IMR-90 (cell line): ENCODE measurements at regions not wholly inside any gene's neighbourhood (a gene's known extent, or its start where the extent isn't known, plus 50 kb on each side); places are given as distances from the start of the nearest gene placed in this dataset.

ENCODE experiments used
- ATAC-seq: fragments of 200-7000 bp; cut with Tn5 transposase; 2 replicates; pipeline ENCODE4 v1.9.1; 2020; ENCODE audit warnings: low read depth, mild to moderate bottlenecking, moderate library complexity
- BruUV-seq: library from RNA; stranded (reverse); fragments of 400-500 nt; replicated peaks from 2 replicates; lab custom pipeline; 2021; lab: Mats Ljungman, UMichigan
- CTCF ChIA-PET: fragments of 300-600 bp; formaldehyde crosslinking; extraction: SDS; loops from one replicate; lab custom pipeline; 2021; ENCODE audit warnings: antibody characterized with exemption; lab: Yijun Ruan, JAX
- POLR2A ChIA-PET: fragments of 300-600 bp; sonication (Branson Sonifier 250); formaldehyde crosslinking; loops from one replicate; lab custom pipeline; 2022; ENCODE audit warnings: antibody characterized with exemption; ENCODE audit not compliant: unreplicated experiment; lab: Charles Lee
- DNase-seq: peaks from one replicate; pipeline ENCODE4 v3.0.0; 2013
- H2AFZ ChIP-seq: replicated peaks from 2 replicates; pipeline ENCODE3; 2013; ENCODE audit warnings: low read length, mild to moderate bottlenecking; ENCODE audit not compliant: poor library complexity
- H2AK5ac ChIP-seq: 2 replicates; pipeline ENCODE4 v1.6.1; 2013; ENCODE audit warnings: low read depth, low read length, inconsistent platforms
- H2AK9ac ChIP-seq: replicated peaks from 2 replicates; pipeline ENCODE3; 2013; ENCODE audit warnings: mild to moderate bottlenecking, low read depth, low read length, moderate library complexity; ENCODE audit not compliant: poor library complexity
- H2BK120ac ChIP-seq: 2 replicates; pipeline ENCODE4 v1.6.1; 2013; ENCODE audit warnings: low read depth, low read length, inconsistent platforms
- H2BK15ac ChIP-seq: 3 replicates; pipeline ENCODE4 v1.6.1; 2013; ENCODE audit warnings: low read depth, low read length, inconsistent platforms
- H2BK20ac ChIP-seq: 2 replicates; pipeline ENCODE4 v1.6.1; 2013; ENCODE audit warnings: low read depth, mild to moderate bottlenecking, inconsistent platforms, low read length, moderate library complexity
- H2BK5ac ChIP-seq: 2 replicates; pipeline ENCODE4 v1.6.1; 2013; ENCODE audit warnings: mild to moderate bottlenecking, low read depth, low read length, inconsistent platforms; ENCODE audit not compliant: poor library complexity, severe bottlenecking
- H3K14ac ChIP-seq: replicated peaks from 2 replicates; pipeline ENCODE4 v1.6.1; 2013; ENCODE audit warnings: low read depth, low read length, inconsistent platforms
- H3K18ac ChIP-seq: 2 replicates; pipeline ENCODE4 v1.6.1; 2013; ENCODE audit warnings: low read depth, low read length, control low read depth
- H3K23ac ChIP-seq: 2 replicates; pipeline ENCODE4 v1.6.1; 2013; ENCODE audit warnings: low read depth, low read length, inconsistent platforms
- H3K27ac ChIP-seq: 2 replicates; pipeline ENCODE4 v1.5.1; 2013; ENCODE audit warnings: mild to moderate bottlenecking, control low read depth, low read length; ENCODE audit not compliant: insufficient read depth
- H3K27me3 ChIP-seq: 2 replicates; pipeline ENCODE4 v1.6.1; 2013; ENCODE audit warnings: low read length; ENCODE audit not compliant: control insufficient read depth, insufficient read depth
- H3K36me3 ChIP-seq: 2 replicates; pipeline ENCODE4 v1.6.1; 2013; ENCODE audit warnings: low read length, mixed read lengths; ENCODE audit not compliant: control insufficient read depth, insufficient read depth
- H3K4ac ChIP-seq: 2 replicates; pipeline ENCODE4 v1.6.1; 2013; ENCODE audit warnings: low read depth, low read length, inconsistent platforms
- H3K4me1 ChIP-seq: 2 replicates; pipeline ENCODE4 v1.6.1; 2013; ENCODE audit warnings: low read length, mixed read lengths; ENCODE audit not compliant: control insufficient read depth, insufficient read depth
- H3K4me2 ChIP-seq: 2 replicates; pipeline ENCODE4 v1.6.1; 2013; ENCODE audit warnings: low read depth, mild to moderate bottlenecking, control low read depth, low read length, moderate library complexity
- H3K4me3 ChIP-seq: 2 replicates; pipeline ENCODE4 v1.5.1; 2013; ENCODE audit warnings: low read depth, mild to moderate bottlenecking, control low read depth, low read length, moderate library complexity; ENCODE audit not compliant: insufficient read depth
- H3K56ac ChIP-seq: 2 replicates; pipeline ENCODE4 v1.6.1; 2013; ENCODE audit warnings: low read length, inconsistent platforms; ENCODE audit not compliant: insufficient read depth; ENCODE audit errors: extremely low read depth
- H3K79me1 ChIP-seq, 2 experiments: 2 replicates each; pipeline ENCODE4 v1.6.1; 2013; ENCODE audit warnings: low read length in 2 of 2, inconsistent platforms in 1 of 2, low read depth in 1 of 2
- H3K9ac ChIP-seq: 2 replicates; pipeline ENCODE4 v1.6.1; 2013; ENCODE audit warnings: low read depth, low read length, control low read depth
- H3K9me1 ChIP-seq: 2 replicates; pipeline ENCODE4 v1.6.1; 2013; ENCODE audit warnings: low read length, inconsistent platforms; ENCODE audit not compliant: insufficient read depth
- H3K9me3 ChIP-seq: 2 replicates; pipeline ENCODE4 v1.6.1; 2013; ENCODE audit warnings: low read length; ENCODE audit not compliant: control insufficient read depth, insufficient read depth
- H4K20me1 ChIP-seq: 2 replicates; pipeline ENCODE4 v1.6.1; 2013; ENCODE audit warnings: low read length, inconsistent platforms; ENCODE audit not compliant: insufficient read depth
- H4K5ac ChIP-seq: 2 replicates; pipeline ENCODE4 v1.6.1; 2013; ENCODE audit warnings: mild to moderate bottlenecking, low read depth, low read length, control low read depth
- H4K8ac ChIP-seq, 2 experiments: 2 replicates each; pipeline ENCODE4 v1.6.1; 2013; ENCODE audit warnings: low read depth in 2 of 2, low read length in 2 of 2, control low read depth in 1 of 2, inconsistent platforms in 1 of 2
- H4K91ac ChIP-seq: 2 replicates; pipeline ENCODE4 v1.6.1; 2013; ENCODE audit warnings: low read depth, low read length, inconsistent platforms; ENCODE audit not compliant: insufficient read depth
- BHLHE40 ChIP-seq: fragments of 150-350 bp; IDR thresholded peaks from 2 replicates; pipeline ENCODE4 v1.6.1; 2016; ENCODE audit warnings: mild to moderate bottlenecking, low read depth, low read length
- CEBPB ChIP-seq: IDR thresholded peaks from 2 replicates; pipeline ENCODE4 v1.6.1; 2012; ENCODE audit warnings: low read depth, low read length, improper control_type of control experiment
- CHD1 ChIP-seq: IDR thresholded peaks from 2 replicates; pipeline ENCODE4 v1.6.1; 2012; ENCODE audit warnings: low read depth, low read length, improper control_type of control experiment
- FOS ChIP-seq: fragments of 150-350 bp; IDR thresholded peaks from 2 replicates; pipeline ENCODE4 v1.6.1; 2016; ENCODE audit warnings: low read depth, low read length
- MAFK ChIP-seq: IDR thresholded peaks from 2 replicates; pipeline ENCODE4 v1.6.1; 2012; ENCODE audit warnings: low read depth, low read length, improper control_type of control experiment
- MAZ ChIP-seq: IDR thresholded peaks from 2 replicates; pipeline ENCODE4 v1.6.1; 2012; ENCODE audit warnings: low read depth, mild to moderate bottlenecking, low read length, improper control_type of control experiment, moderate library complexity, borderline replicate concordance
- MXI1 ChIP-seq: IDR thresholded peaks from 2 replicates; pipeline ENCODE4 v1.6.1; 2012; ENCODE audit warnings: low read depth, mild to moderate bottlenecking, low read length, moderate library complexity, borderline replicate concordance
- NFE2L2 ChIP-seq: fragments of 150-350 bp; IDR thresholded peaks from 2 replicates; pipeline ENCODE4 v1.6.1; 2016; ENCODE audit warnings: low read depth, mild to moderate bottlenecking, low read length
- POLR2A ChIP-seq: IDR thresholded peaks from 2 replicates; pipeline ENCODE4 v1.6.1; 2012; ENCODE audit warnings: mild to moderate bottlenecking, low read depth, low read length
- RAD21 ChIP-seq: IDR thresholded peaks from 2 replicates; pipeline ENCODE4 v1.6.1; 2012; ENCODE audit warnings: low read length, improper control_type of control experiment
- RCOR1 ChIP-seq: IDR thresholded peaks from 2 replicates; pipeline ENCODE4 v1.6.1; 2012; ENCODE audit warnings: mild to moderate bottlenecking, low read length, improper control_type of control experiment; ENCODE audit not compliant: insufficient replicate concordance
- RFX5 ChIP-seq: IDR thresholded peaks from 2 replicates; pipeline ENCODE4 v1.8.0; 2012; ENCODE audit warnings: low read depth, mild to moderate bottlenecking, low read length, moderate library complexity
- SMC3 ChIP-seq: fragments of 150-350 bp; IDR thresholded peaks from 2 replicates; pipeline ENCODE4 v1.6.1; 2016; ENCODE audit warnings: low read depth, mild to moderate bottlenecking, antibody characterized with exemption, low read length, moderate library complexity
- dilution Hi-C: fragments of 300-500 bp; cut with HindIII; formaldehyde crosslinking; loops from one replicate; pipeline ENCODE4 v1.14.3; 2018; ENCODE audit warnings: low sequenced_read_pairs; ENCODE audit not compliant: unreplicated experiment
- in situ Hi-C: fragments of 300-500 bp; cut with MboI; formaldehyde crosslinking; loops from 3 replicates; pipeline ENCODE4 v1.14.3; 2019; ENCODE audit warnings: low sequenced_read_pairs, inconsistent platforms, mixed read lengths
- intact Hi-C: fragments of 100-400 bp; cut with micrococcal nuclease; formaldehyde crosslinking; loops from 2 replicates; pipeline ENCODE4 v1.10.0; 2022
- TF ChIP-seq, protein P1 (sequence below): fragments of 150-350 bp; IDR thresholded peaks from 2 replicates; pipeline ENCODE4 v1.6.1; 2017; ENCODE audit warnings: mild to moderate bottlenecking, antibody characterized with exemption, low read length, low read depth
- TF ChIP-seq, protein P2 (sequence below): conservative IDR thresholded peaks from 2 replicates; pipeline ENCODE4 v1.5.1; 2012; ENCODE audit warnings: mild to moderate bottlenecking, low read depth, low read length, improper control_type of control experiment
- TF ChIP-seq, protein P3 (sequence below): fragments of 150-350 bp; IDR thresholded peaks from 2 replicates; pipeline ENCODE4 v1.6.1; 2016; ENCODE audit warnings: low read depth, mild to moderate bottlenecking, low read length, moderate library complexity, borderline replicate concordance

DNA sequence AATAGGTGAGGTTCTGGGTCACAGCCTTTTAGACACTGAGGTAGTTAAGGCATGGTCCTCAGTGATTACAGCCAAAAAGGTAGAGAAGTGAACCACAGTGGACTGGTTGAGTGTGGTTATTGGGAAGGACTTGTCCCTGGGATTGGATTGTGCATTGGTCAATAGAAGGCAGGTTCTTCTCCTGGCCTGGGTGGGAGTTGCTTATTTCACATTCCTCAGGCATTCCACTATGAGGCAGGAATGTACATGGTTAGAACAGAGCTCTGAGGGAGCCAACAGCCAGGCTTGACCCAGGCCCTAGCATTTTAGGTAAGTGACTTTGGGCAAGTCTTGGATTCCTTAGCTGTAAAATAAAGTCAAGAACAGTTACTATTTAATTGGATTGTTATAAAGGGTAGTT is 97.9 kb upstream of the MARK1 start:
- POLR2A ChIA-PET, result no interaction called here
- Histone ChIP-seq H2AK5ac (no peak overlapping the region), H3K27ac (no peak overlapping the region), H2AFZ (no peak overlapping the region), H3K9ac (no peak overlapping the region), H2BK120ac (no peak overlapping the region), H3K9me3 (no peaks in the 10 kb centered on the region), H4K5ac (no peak overlapping the region), H3K4me1 (no peaks in the 10 kb centered on the region), H3K56ac (no peak overlapping the region), H4K91ac (no peak overlapping the region), H2AK9ac (no peak overlapping the region), H2BK20ac (no peak overlapping the region), H3K18ac (no peak overlapping the region), H3K23ac (no peak overlapping the region), H3K4me3 (no peak overlapping the region), H3K4me2 (no peak overlapping the region), H3K14ac (no peak overlapping the region), H2BK5ac (no peak overlapping the region), H2BK15ac (no peak overlapping the region), H3K4ac (no peak overlapping the region), H3K79me1 (no peaks in the 10 kb centered on the region), H4K8ac (no peak overlapping the region), H3K9me1 (no peaks in the 10 kb centered on the region), H4K20me1 (no peaks in the 10 kb centered on the region), H3K36me3 (no peaks in the 10 kb centered on the region), H3K27me3 (no peaks in the 10 kb centered on the region)
- BruUV-seq, result no TSS peak
- TF ChIP-seq, protein P1, sequence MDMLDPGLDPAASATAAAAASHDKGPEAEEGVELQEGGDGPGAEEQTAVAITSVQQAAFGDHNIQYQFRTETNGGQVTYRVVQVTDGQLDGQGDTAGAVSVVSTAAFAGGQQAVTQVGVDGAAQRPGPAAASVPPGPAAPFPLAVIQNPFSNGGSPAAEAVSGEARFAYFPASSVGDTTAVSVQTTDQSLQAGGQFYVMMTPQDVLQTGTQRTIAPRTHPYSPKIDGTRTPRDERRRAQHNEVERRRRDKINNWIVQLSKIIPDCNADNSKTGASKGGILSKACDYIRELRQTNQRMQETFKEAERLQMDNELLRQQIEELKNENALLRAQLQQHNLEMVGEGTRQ, result no peak
- TF ChIP-seq, protein P2, sequence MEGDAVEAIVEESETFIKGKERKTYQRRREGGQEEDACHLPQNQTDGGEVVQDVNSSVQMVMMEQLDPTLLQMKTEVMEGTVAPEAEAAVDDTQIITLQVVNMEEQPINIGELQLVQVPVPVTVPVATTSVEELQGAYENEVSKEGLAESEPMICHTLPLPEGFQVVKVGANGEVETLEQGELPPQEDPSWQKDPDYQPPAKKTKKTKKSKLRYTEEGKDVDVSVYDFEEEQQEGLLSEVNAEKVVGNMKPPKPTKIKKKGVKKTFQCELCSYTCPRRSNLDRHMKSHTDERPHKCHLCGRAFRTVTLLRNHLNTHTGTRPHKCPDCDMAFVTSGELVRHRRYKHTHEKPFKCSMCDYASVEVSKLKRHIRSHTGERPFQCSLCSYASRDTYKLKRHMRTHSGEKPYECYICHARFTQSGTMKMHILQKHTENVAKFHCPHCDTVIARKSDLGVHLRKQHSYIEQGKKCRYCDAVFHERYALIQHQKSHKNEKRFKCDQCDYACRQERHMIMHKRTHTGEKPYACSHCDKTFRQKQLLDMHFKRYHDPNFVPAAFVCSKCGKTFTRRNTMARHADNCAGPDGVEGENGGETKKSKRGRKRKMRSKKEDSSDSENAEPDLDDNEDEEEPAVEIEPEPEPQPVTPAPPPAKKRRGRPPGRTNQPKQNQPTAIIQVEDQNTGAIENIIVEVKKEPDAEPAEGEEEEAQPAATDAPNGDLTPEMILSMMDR, result no peak
- TF ChIP-seq MAFK, result no peak
- TF ChIP-seq RAD21, result no peak
- no peak for TF ChIP-seq MXI1
- no peak for TF ChIP-seq NFE2L2
- TF ChIP-seq CEBPB, result no peak
- no peak for TF ChIP-seq POLR2A
- no peak for TF ChIP-seq BHLHE40
- TF ChIP-seq CHD1, result no peak
- no peak for TF ChIP-seq SMC3
- TF ChIP-seq FOS, result no peak
- no peak for TF ChIP-seq MAZ
- TF ChIP-seq, protein P3, sequence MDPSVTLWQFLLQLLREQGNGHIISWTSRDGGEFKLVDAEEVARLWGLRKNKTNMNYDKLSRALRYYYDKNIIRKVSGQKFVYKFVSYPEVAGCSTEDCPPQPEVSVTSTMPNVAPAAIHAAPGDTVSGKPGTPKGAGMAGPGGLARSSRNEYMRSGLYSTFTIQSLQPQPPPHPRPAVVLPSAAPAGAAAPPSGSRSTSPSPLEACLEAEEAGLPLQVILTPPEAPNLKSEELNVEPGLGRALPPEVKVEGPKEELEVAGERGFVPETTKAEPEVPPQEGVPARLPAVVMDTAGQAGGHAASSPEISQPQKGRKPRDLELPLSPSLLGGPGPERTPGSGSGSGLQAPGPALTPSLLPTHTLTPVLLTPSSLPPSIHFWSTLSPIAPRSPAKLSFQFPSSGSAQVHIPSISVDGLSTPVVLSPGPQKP, result no peak
- no peak for TF ChIP-seq RFX5
- TF ChIP-seq RCOR1, result no peak
- DNase-seq, result no peak
- CTCF ChIA-PET, result no interaction called here
- no peak for ATAC-seq
- intact Hi-C loops, result no loop called here
- in situ Hi-C loops, result no loop called here
- dilution Hi-C loops, result no loop called here
